HG03460 (cell line): ENCODE measurements at regions not wholly inside any gene's neighbourhood (a gene's known extent, or its start where the extent isn't known, plus 50 kb on each side); places are given as distances from the start of the nearest gene placed in this dataset.

ENCODE experiments used
- ATAC-seq: cut with Tn5 transposase; IDR thresholded peaks from one replicate; pipeline ENCODE4 v1.9.1; 2021; ENCODE audit not compliant: unreplicated experiment

GRCh38 chr5:135249658-135250057 is 149.4 kb downstream of the MACROH2A1 start:
- no peak for ATAC-seq

- ATAC-seq = no peak
Observed at GRCh38 chr5:135248801-135249231, 150.2 kb downstream of the MACROH2A1 start.

GRCh38 chr5:135246923-135247795 is 151.9 kb downstream of the MACROH2A1 start:
- ATAC-seq = no peak

GRCh38 chr5:135246605-135246922 is 152.5 kb downstream of the MACROH2A1 start:
- ATAC-seq = no peak

- no peak for ATAC-seq
Observed at GRCh38 chr5:135245521-135246499, 153.2 kb downstream of the MACROH2A1 start.

- ATAC-seq = no peak
Observed at GRCh38 chr5:135244620-135245021, 154.4 kb downstream of the MACROH2A1 start.

GRCh38 chr5:135243556-135244285 is 155.3 kb downstream of the MACROH2A1 start:
- ATAC-seq = no peak

- no peak for ATAC-seq
Observed at GRCh38 chr5:135242866-135243555, 156.0 kb downstream of the MACROH2A1 start.

GRCh38 chr5:135242021-135242865 is 156.8 kb downstream of the MACROH2A1 start:
- no peak for ATAC-seq

GRCh38 chr5:135241536-135241935 is 157.5 kb downstream of the MACROH2A1 start:
- ATAC-seq = no peak

- ATAC-seq = no peak
Observed at GRCh38 chr5:135240781-135241360, 158.2 kb downstream of the MACROH2A1 start.

GRCh38 chr5:135240283-135240633 is 158.8 kb downstream of the MACROH2A1 start:
- ATAC-seq = no peak

GRCh38 chr5:135239453-135240282 is 159.4 kb downstream of the MACROH2A1 start:
- ATAC-seq = no peak

- no peak for ATAC-seq
Observed at GRCh38 chr5:135238622-135239452, 160.2 kb downstream of the MACROH2A1 start.

- no peak for ATAC-seq
Observed at GRCh38 chr5:135237748-135238103, 161.3 kb downstream of the MACROH2A1 start.

GRCh38 chr5:135236908-135237747 is 161.9 kb downstream of the MACROH2A1 start:
- no peak for ATAC-seq
